ENCODE measurements at regions not wholly inside any gene's neighbourhood (a gene's known extent, or its start where the extent isn't known, plus 50 kb on each side); places are given as distances from the start of the nearest gene placed in this dataset.

GRCh38 chr2:64263315-64263714 is 119.1 kb upstream of the PELI1 start:
- no peaks in the 10 kb centered on the region; the same call in 1 of the 2 replicates for H3K36me3 ChIP-seq (ENCODE audit: insufficient read depth)
- Mint-ChIP-seq H3K27ac (no peak overlapping the region), H3K27me3 (ENCODE audit: insufficient read depth, low read depth, poor library complexity) (peaks cover 13% of the 10 kb centered on the region), H3K4me3 (no peak overlapping the region), H3K4me1 (peaks cover 79% of the 10 kb centered on the region), H3K36me3 (ENCODE audit: low read depth) (peaks cover 59% of the 10 kb centered on the region), H3K9me3 (no peaks in the 10 kb centered on the region)
- H3K27me3 ChIP-seq (ENCODE audit: insufficient read depth): no peaks in the 10 kb centered on the region
- TF ChIP-seq, protein P1, sequence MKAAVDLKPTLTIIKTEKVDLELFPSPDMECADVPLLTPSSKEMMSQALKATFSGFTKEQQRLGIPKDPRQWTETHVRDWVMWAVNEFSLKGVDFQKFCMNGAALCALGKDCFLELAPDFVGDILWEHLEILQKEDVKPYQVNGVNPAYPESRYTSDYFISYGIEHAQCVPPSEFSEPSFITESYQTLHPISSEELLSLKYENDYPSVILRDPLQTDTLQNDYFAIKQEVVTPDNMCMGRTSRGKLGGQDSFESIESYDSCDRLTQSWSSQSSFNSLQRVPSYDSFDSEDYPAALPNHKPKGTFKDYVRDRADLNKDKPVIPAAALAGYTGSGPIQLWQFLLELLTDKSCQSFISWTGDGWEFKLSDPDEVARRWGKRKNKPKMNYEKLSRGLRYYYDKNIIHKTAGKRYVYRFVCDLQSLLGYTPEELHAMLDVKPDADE (IDR thresholded peaks at IDR 0.05): no peak
- TF ChIP-seq, protein P2, sequence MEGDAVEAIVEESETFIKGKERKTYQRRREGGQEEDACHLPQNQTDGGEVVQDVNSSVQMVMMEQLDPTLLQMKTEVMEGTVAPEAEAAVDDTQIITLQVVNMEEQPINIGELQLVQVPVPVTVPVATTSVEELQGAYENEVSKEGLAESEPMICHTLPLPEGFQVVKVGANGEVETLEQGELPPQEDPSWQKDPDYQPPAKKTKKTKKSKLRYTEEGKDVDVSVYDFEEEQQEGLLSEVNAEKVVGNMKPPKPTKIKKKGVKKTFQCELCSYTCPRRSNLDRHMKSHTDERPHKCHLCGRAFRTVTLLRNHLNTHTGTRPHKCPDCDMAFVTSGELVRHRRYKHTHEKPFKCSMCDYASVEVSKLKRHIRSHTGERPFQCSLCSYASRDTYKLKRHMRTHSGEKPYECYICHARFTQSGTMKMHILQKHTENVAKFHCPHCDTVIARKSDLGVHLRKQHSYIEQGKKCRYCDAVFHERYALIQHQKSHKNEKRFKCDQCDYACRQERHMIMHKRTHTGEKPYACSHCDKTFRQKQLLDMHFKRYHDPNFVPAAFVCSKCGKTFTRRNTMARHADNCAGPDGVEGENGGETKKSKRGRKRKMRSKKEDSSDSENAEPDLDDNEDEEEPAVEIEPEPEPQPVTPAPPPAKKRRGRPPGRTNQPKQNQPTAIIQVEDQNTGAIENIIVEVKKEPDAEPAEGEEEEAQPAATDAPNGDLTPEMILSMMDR (conservative IDR thresholded peaks at IDR 0.05; ENCODE audit: low read depth in 2 of 2): no peak
- TF ChIP-seq, protein P3, sequence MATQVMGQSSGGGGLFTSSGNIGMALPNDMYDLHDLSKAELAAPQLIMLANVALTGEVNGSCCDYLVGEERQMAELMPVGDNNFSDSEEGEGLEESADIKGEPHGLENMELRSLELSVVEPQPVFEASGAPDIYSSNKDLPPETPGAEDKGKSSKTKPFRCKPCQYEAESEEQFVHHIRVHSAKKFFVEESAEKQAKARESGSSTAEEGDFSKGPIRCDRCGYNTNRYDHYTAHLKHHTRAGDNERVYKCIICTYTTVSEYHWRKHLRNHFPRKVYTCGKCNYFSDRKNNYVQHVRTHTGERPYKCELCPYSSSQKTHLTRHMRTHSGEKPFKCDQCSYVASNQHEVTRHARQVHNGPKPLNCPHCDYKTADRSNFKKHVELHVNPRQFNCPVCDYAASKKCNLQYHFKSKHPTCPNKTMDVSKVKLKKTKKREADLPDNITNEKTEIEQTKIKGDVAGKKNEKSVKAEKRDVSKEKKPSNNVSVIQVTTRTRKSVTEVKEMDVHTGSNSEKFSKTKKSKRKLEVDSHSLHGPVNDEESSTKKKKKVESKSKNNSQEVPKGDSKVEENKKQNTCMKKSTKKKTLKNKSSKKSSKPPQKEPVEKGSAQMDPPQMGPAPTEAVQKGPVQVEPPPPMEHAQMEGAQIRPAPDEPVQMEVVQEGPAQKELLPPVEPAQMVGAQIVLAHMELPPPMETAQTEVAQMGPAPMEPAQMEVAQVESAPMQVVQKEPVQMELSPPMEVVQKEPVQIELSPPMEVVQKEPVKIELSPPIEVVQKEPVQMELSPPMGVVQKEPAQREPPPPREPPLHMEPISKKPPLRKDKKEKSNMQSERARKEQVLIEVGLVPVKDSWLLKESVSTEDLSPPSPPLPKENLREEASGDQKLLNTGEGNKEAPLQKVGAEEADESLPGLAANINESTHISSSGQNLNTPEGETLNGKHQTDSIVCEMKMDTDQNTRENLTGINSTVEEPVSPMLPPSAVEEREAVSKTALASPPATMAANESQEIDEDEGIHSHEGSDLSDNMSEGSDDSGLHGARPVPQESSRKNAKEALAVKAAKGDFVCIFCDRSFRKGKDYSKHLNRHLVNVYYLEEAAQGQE (IDR thresholded peaks at IDR 0.05; ENCODE audit: unreplicated experiment): no peak
- no peak for TF ChIP-seq CREB1 (CRISPR knock-in tag; IDR thresholded peaks at IDR 0.05; ENCODE audit: low read depth)
- no peak for TF ChIP-seq EZH2 (IDR thresholded peaks at IDR 0.05; ENCODE audit: low read depth, unreplicated experiment)
- no peak for TF ChIP-seq JUNB (IDR thresholded peaks at IDR 0.05; ENCODE audit: unreplicated experiment)
- no peak for TF ChIP-seq ZNF331 (CRISPR knock-in tag; IDR thresholded peaks at IDR 0.05; ENCODE audit: low read depth)
- TF ChIP-seq EZH2phosphoT487 (IDR thresholded peaks at IDR 0.05; ENCODE audit: unreplicated experiment): no peak
- no peak for TF ChIP-seq ZNF114 (CRISPR knock-in tag; IDR thresholded peaks at IDR 0.05)
- TF ChIP-seq POLR2AphosphoS5 (IDR thresholded peaks at IDR 0.05; ENCODE audit: low read depth): no peak
- TF ChIP-seq ZNF462 (CRISPR knock-in tag; IDR thresholded peaks at IDR 0.05): no peak
- no peak for TF ChIP-seq STAT1 (IDR thresholded peaks at IDR 0.05; ENCODE audit: unreplicated experiment)
- no peak for TF ChIP-seq NANOG (IDR thresholded peaks at IDR 0.05; ENCODE audit: borderline replicate concordance)
- H3K4me3 ChIP-seq: no peak overlapping the region
- no peak overlapping the region for H2AFZ ChIP-seq
- no peak for DNase-seq (ENCODE audit: low spot score)
- H3K9me2 ChIP-seq (ENCODE audit: insufficient read depth): 0 out of 2 replicates have a peak, but pooled peaks cover 3% of the 10 kb centered on the region
- H4K20me1 ChIP-seq (replicated peaks; ENCODE audit: insufficient read depth): no peaks in the 10 kb centered on the region
- H3K4me1 ChIP-seq (ENCODE audit: insufficient read depth): peaks cover 68% of the 10 kb centered on the region
- H3F3A ChIP-seq (replicated peaks; ENCODE audit: low read depth): 0 out of 2 replicates have a peak, but pooled peaks cover 9% of the 10 kb centered on the region
- peaks cover 26% of the 10 kb centered on the region for H3K79me2 ChIP-seq (replicated peaks; ENCODE audit: insufficient read depth)
- no peak overlapping the region for H3K4me2 ChIP-seq
- no peak overlapping the region for H3K27ac ChIP-seq (ENCODE audit: low read depth)
- no peak for ATAC-seq

Data from GM23338 (cell line).